ENCODE measurements at regions not wholly inside any gene's neighbourhood (a gene's known extent, or its start where the extent isn't known, plus 50 kb on each side); places are given as distances from the start of the nearest gene placed in this dataset.

DNA sequence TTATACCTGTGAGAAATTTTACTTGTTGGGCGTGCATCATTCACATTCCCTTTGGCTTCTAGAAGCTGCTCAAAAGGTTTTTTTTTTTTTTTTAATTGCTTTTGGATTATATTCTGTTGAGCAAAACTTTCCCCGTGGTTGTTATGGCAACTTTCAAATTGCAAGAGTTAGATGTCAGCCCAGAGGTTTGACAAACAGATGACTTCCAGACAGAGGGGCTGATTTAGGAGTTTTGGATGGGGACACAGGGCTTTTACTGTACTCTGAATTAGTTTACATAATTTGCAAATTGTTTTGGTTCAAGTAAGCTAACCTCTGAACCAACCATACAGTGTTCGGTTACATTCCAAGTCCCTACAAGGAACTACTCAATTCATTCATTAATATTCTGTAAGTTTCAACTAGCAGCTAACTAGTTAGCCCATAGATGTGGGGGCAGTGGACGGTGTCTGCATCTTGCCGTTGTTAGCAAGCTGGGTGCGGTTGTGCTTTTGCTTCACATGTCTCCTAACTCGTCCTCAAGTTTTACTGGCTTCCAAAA, 66.4 kb upstream of the JAZF1 start:
- TF ChIP-seq EZH2 (IDR thresholded peaks at IDR 0.05), result no peak
- TF ChIP-seq, protein P1, sequence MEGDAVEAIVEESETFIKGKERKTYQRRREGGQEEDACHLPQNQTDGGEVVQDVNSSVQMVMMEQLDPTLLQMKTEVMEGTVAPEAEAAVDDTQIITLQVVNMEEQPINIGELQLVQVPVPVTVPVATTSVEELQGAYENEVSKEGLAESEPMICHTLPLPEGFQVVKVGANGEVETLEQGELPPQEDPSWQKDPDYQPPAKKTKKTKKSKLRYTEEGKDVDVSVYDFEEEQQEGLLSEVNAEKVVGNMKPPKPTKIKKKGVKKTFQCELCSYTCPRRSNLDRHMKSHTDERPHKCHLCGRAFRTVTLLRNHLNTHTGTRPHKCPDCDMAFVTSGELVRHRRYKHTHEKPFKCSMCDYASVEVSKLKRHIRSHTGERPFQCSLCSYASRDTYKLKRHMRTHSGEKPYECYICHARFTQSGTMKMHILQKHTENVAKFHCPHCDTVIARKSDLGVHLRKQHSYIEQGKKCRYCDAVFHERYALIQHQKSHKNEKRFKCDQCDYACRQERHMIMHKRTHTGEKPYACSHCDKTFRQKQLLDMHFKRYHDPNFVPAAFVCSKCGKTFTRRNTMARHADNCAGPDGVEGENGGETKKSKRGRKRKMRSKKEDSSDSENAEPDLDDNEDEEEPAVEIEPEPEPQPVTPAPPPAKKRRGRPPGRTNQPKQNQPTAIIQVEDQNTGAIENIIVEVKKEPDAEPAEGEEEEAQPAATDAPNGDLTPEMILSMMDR (IDR thresholded peaks at IDR 0.05), result no peak

All from neural progenitor cell (in vitro differentiated cells).